Hepatocyte (in vitro differentiated cells): ENCODE measurements at regions not wholly inside any gene's neighbourhood (a gene's known extent, or its start where the extent isn't known, plus 50 kb on each side); places are given as distances from the start of the nearest gene placed in this dataset.

Source experiments
- CTCF ChIP-seq: fragments of 200-600 bp; sonication (generic); IDR thresholded peaks from 2 replicates; pipeline ENCODE4 v1.5.1; 2016; ENCODE audit warnings: antibody characterized with exemption, mild to moderate bottlenecking; ENCODE audit not compliant: poor library complexity
- EZH2 ChIP-seq: fragments of 200-600 bp; sonication (generic); IDR thresholded peaks from 2 replicates; pipeline ENCODE4 v1.6.1; 2016; ENCODE audit warnings: antibody characterized with exemption, mild to moderate bottlenecking, borderline replicate concordance

- TF ChIP-seq CTCF, result no peak
- no peak for TF ChIP-seq EZH2
Observed at GRCh38 chr1:56202186-56202585, 377.2 kb downstream of the PLPP3 start.
